ENCODE measurements at regions not wholly inside any gene's neighbourhood (a gene's known extent, or its start where the extent isn't known, plus 50 kb on each side); places are given as distances from the start of the nearest gene placed in this dataset.

- TF ChIP-seq CTCF (conservative IDR thresholded peaks at IDR 0.05; ENCODE audit: low read depth, low read length) (no peak), EZH2 (IDR thresholded peaks at IDR 0.05; ENCODE audit: borderline replicate concordance, low read depth, low read length, poor library complexity, severe bottlenecking) (no peak)
Measured at GRCh38 chr4:22103768-22104167, 155.2 kb upstream of the KCNIP4 start.
